ENCODE measurements at regions not wholly inside any gene's neighbourhood (a gene's known extent, or its start where the extent isn't known, plus 50 kb on each side); places are given as distances from the start of the nearest gene placed in this dataset.

- H3K9me3 Mint-ChIP-seq: peaks cover 0 to 4% of the 10 kb centered on the region in 2 experiments; a peak in 2 of 5 replicates
- Histone ChIP-seq H3K4me1 (ENCODE audit: insufficient read depth, low read length) (no peaks in the 10 kb centered on the region), H2BK12ac (ENCODE audit: insufficient read length, low read depth, low read length) (no peak overlapping the region), H3K79me2 (ENCODE audit: insufficient read depth, low read length) (no peaks in the 10 kb centered on the region), H2BK20ac (ENCODE audit: low read depth, low read length, poor library complexity, severe bottlenecking) (no peak overlapping the region), H3K27ac (ENCODE audit: insufficient read length, low read depth, low read length) (no peak overlapping the region), H3K18ac (ENCODE audit: insufficient read length, low read depth, low read length) (no peak overlapping the region), H2AFZ (ENCODE audit: low read length) (no peak overlapping the region), H2BK15ac (ENCODE audit: low read depth, low read length) (no peak overlapping the region), H2AK5ac (ENCODE audit: insufficient read length, low read length) (no peak overlapping the region), H3K23me2 (ENCODE audit: insufficient read length, low read depth, low read length, poor library complexity, severe bottlenecking) (no peaks in the 10 kb centered on the region), H3K4me2 (ENCODE audit: insufficient read depth, insufficient read length, low read length) (no peak overlapping the region), H2BK5ac (ENCODE audit: insufficient read length, low read length) (no peak overlapping the region), H3K27me3 (ENCODE audit: insufficient read depth, low read length) (no peaks in the 10 kb centered on the region), H4K91ac (ENCODE audit: insufficient read length, low read depth, low read length) (no peak overlapping the region), H3K14ac (ENCODE audit: insufficient read depth, low read length) (no peak overlapping the region), H3K79me1 (ENCODE audit: insufficient read depth, low read depth, low read length, poor library complexity, severe bottlenecking) (no peaks in the 10 kb centered on the region), H3K9ac (ENCODE audit: extremely low read depth, insufficient read length, low read length) (no peak overlapping the region), H3K56ac (ENCODE audit: insufficient read length, low read depth, low read length) (no peak overlapping the region), H3K23ac (ENCODE audit: insufficient read length, low read depth, low read length) (no peak overlapping the region), H3K4ac (ENCODE audit: low read depth, low read length) (no peak overlapping the region), H4K8ac (replicated peaks; ENCODE audit: insufficient read length, low read depth, low read length) (no peak overlapping the region), H3T11ph (ENCODE audit: low read length) (no peak overlapping the region), H4K20me1 (ENCODE audit: control insufficient read depth, insufficient read depth, insufficient read length) (no peaks in the 10 kb centered on the region), H4K5ac (ENCODE audit: insufficient read length, low read depth, low read length) (no peak overlapping the region), H3K9me3 (ENCODE audit: control insufficient read depth, low read depth, low read length) (no peaks in the 10 kb centered on the region), H2BK120ac (ENCODE audit: low read depth, low read length, poor library complexity, severe bottlenecking) (no peak overlapping the region)
- no peaks in the 10 kb centered on the region; a peak in 1 of 7 replicates for H3K36me3 Mint-ChIP-seq (ENCODE audit: insufficient read depth in 1 of 3, low read depth in 3 of 3)
- H3K4me3 Mint-ChIP-seq: no peak overlapping the region
- TF ChIP-seq CTCF (conservative IDR thresholded peaks at IDR 0.05): no peak
- no peak overlapping the region for H3K27ac Mint-ChIP-seq
- no CpG with 5 or more reads among the region's 4 CpGs for WGBS (ENCODE audit: extremely low coverage, insufficient read length, low lambda C conversion rate)
- H3K4me1 Mint-ChIP-seq: peaks cover 4 to 10% of the 10 kb centered on the region in 2 experiments; a peak in 3 of 4 replicates
- H3K27me3 Mint-ChIP-seq (ENCODE audit: low read depth): no peaks in the 10 kb centered on the region
- DNase-seq: no peak
Observed at GRCh38 chr20:6388671-6389197, 265.9 kb upstream of the FERMT1 start.

All from H9 (cell line).